ENCODE measurements at regions not wholly inside any gene's neighbourhood (a gene's known extent, or its start where the extent isn't known, plus 50 kb on each side); places are given as distances from the start of the nearest gene placed in this dataset.

DNA sequence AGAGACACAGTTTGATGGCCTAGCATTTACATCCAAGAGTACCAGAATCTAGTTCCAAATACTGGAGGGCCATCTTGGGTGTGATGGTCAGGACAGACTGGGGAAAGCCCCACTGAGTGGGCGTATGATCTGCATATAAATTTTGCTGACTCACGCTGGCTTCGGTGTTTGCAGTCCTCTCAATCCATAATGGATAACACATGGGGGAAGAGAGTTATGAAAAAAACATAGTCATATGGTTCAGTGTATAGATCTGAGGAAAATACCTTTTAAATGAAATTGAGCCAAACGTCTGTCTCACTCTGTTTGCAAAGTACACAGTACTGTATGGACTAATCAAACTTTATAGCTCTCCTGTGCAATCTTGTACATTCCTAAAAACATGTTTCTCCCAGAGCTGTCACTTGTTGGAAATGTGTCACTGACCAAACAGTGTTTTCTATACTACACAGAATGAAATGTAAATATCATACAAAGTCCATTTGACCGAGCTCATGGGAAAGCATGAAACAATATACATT lies 125.3 kb upstream of the THBS1 start:
- Histone ChIP-seq H3K9me2 (no peaks in the 10 kb centered on the region), H4K20me1 (ENCODE audit: insufficient read depth) (no peaks in the 10 kb centered on the region), H3K79me2 (ENCODE audit: insufficient read depth) (no peaks in the 10 kb centered on the region), H3K27ac (ENCODE audit: low read depth in 2 of 2, low read length in 1 of 2) (peak overlapping the region; percentile 11 to 27; a peak in 2 of 4 replicates), H3K36me3 (replicated peaks in 1 of 2; ENCODE audit: control insufficient read depth in 1 of 2, insufficient read depth in 2 of 2, low read length in 1 of 2) (no peaks in the 10 kb centered on the region), H3K4me2 (no peak overlapping the region), H3K9me3 (no peaks in the 10 kb centered on the region), H3K4me1 (ENCODE audit: control insufficient read depth in 1 of 2, insufficient read depth in 2 of 2, low read depth in 1 of 2, low read length in 1 of 2) (peaks cover 0 to 2% of the 10 kb centered on the region in 2 experiments; a peak in 2 of 4 replicates), H2AFZ (ENCODE audit: low read depth) (0 out of 2 replicates have a peak overlapping the region, but pooled peaks have one; percentile 24), H3K4me3 (ENCODE audit: low read depth in 2 of 2, low read length in 1 of 2) (no peak overlapping the region), H3K27me3 (ENCODE audit: insufficient read depth) (no peaks in the 10 kb centered on the region), H3K9ac (no peak overlapping the region), H3F3A (replicated peaks; ENCODE audit: insufficient read depth) (no peaks in the 10 kb centered on the region)
- peak; percentile 5 for DNase-seq
- POLR2A ChIA-PET = no interaction called here
- 27% methylated on average over 5 of the region's 5 CpGs for WGBS (ENCODE audit: low lambda C conversion rate)
- CTCF ChIA-PET = interaction anchor here (0.9 to 1.2 kb wide), 2 partner anchors 29 to 638 kb away, joined by 3 read pairs; no protein-coding TSS in a partner anchor
- TF ChIP-seq EP300 (IDR thresholded peaks at IDR 0.05; ENCODE audit: borderline replicate concordance in 1 of 2, low read depth in 1 of 2, low read length in 1 of 2) = no peak
- peak; percentile 72 for TF ChIP-seq TCF12 (IDR thresholded peaks at IDR 0.05)
- no peak for TF ChIP-seq YY1 (IDR thresholded peaks at IDR 0.05; ENCODE audit: low read depth)
- no peak for TF ChIP-seq TAF1 (IDR thresholded peaks at IDR 0.05; ENCODE audit: borderline replicate concordance, low read depth, low read length)

GRCh38 chr15:39456159-39456558 lies 124.7 kb upstream of the THBS1 start:
- ChIA-PET CTCF (interaction anchor here (0.9 kb wide), 1 partner anchor 639 kb away, joined by 3 read pairs; no protein-coding TSS in a partner anchor), POLR2A (no interaction called here)
- 100% methylated on average over 2 of the region's 2 CpGs for WGBS (ENCODE audit: low lambda C conversion rate)
- Histone ChIP-seq H3K4me1 (ENCODE audit: control insufficient read depth in 1 of 2, insufficient read depth in 2 of 2, low read depth in 1 of 2, low read length in 1 of 2) (peaks cover 0 to 2% of the 10 kb centered on the region in 2 experiments; a peak in 2 of 4 replicates), H3K9me3 (no peaks in the 10 kb centered on the region), H3K9me2 (no peaks in the 10 kb centered on the region), H3K9ac (no peak overlapping the region), H3K79me2 (ENCODE audit: insufficient read depth) (no peaks in the 10 kb centered on the region), H4K20me1 (ENCODE audit: insufficient read depth) (no peaks in the 10 kb centered on the region), H3K27me3 (ENCODE audit: insufficient read depth) (no peaks in the 10 kb centered on the region), H3F3A (replicated peaks; ENCODE audit: insufficient read depth) (no peaks in the 10 kb centered on the region), H3K4me2 (no peak overlapping the region), H3K36me3 (replicated peaks in 1 of 2; ENCODE audit: control insufficient read depth in 1 of 2, insufficient read depth in 2 of 2, low read length in 1 of 2) (no peaks in the 10 kb centered on the region), H3K4me3 (ENCODE audit: low read depth in 2 of 2, low read length in 1 of 2) (no peak overlapping the region), H3K27ac (ENCODE audit: low read depth in 2 of 2, low read length in 1 of 2) (no peak overlapping the region), H2AFZ (ENCODE audit: low read depth) (no peak overlapping the region)
- DNase-seq = no peak
- TF ChIP-seq, protein P1, sequence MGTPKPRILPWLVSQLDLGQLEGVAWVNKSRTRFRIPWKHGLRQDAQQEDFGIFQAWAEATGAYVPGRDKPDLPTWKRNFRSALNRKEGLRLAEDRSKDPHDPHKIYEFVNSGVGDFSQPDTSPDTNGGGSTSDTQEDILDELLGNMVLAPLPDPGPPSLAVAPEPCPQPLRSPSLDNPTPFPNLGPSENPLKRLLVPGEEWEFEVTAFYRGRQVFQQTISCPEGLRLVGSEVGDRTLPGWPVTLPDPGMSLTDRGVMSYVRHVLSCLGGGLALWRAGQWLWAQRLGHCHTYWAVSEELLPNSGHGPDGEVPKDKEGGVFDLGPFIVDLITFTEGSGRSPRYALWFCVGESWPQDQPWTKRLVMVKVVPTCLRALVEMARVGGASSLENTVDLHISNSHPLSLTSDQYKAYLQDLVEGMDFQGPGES (IDR thresholded peaks at IDR 0.05; ENCODE audit: low read depth, low read length) = no peak
- no peak for TF ChIP-seq POLR2AphosphoS5 (IDR thresholded peaks at IDR 0.05; ENCODE audit: low read depth, low read length)
- TF ChIP-seq SIN3A (IDR thresholded peaks at IDR 0.05; ENCODE audit: borderline replicate concordance, low read depth, low read length) = no peak
- no peak for TF ChIP-seq CHD2 (IDR thresholded peaks at IDR 0.05; ENCODE audit: low read length, partially characterized antibody)
- TF ChIP-seq TAF1 (IDR thresholded peaks at IDR 0.05; ENCODE audit: borderline replicate concordance, low read depth, low read length) = no peak
- TF ChIP-seq, protein P2, sequence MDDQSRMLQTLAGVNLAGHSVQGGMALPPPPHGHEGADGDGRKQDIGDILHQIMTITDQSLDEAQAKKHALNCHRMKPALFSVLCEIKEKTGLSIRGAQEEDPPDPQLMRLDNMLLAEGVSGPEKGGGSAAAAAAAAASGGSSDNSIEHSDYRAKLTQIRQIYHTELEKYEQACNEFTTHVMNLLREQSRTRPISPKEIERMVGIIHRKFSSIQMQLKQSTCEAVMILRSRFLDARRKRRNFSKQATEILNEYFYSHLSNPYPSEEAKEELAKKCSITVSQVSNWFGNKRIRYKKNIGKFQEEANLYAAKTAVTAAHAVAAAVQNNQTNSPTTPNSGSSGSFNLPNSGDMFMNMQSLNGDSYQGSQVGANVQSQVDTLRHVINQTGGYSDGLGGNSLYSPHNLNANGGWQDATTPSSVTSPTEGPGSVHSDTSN (IDR thresholded peaks at IDR 0.05) = no peak
- no peak for TF ChIP-seq FOSL2 (IDR thresholded peaks at IDR 0.05; ENCODE audit: borderline replicate concordance, low read depth)
- TF ChIP-seq EZH2phosphoT487 (IDR thresholded peaks at IDR 0.05; ENCODE audit: borderline replicate concordance, low read depth) = no peak
- no peak for TF ChIP-seq TCF12 (IDR thresholded peaks at IDR 0.05)
- no peak for TF ChIP-seq YY1 (IDR thresholded peaks at IDR 0.05; ENCODE audit: low read depth)
- TF ChIP-seq, protein P3, sequence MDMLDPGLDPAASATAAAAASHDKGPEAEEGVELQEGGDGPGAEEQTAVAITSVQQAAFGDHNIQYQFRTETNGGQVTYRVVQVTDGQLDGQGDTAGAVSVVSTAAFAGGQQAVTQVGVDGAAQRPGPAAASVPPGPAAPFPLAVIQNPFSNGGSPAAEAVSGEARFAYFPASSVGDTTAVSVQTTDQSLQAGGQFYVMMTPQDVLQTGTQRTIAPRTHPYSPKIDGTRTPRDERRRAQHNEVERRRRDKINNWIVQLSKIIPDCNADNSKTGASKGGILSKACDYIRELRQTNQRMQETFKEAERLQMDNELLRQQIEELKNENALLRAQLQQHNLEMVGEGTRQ (IDR thresholded peaks at IDR 0.05; ENCODE audit: borderline replicate concordance, low read depth, low read length) = no peak

Measured in SK-N-SH (cell line).